ENCODE measurements at regions not wholly inside any gene's neighbourhood (a gene's known extent, or its start where the extent isn't known, plus 50 kb on each side); places are given as distances from the start of the nearest gene placed in this dataset.

- DNase-seq (ENCODE audit: insufficient read length, low spot score) (no peak), FAIRE-seq (no peak)
These were observed 217.0 kb downstream of the KIF26A start for GRCh38 chr14:104355101-104356019.

GRCh38 chr14:104356020-104356737 lies 217.8 kb downstream of the KIF26A start:
- FAIRE-seq (no peak), DNase-seq (ENCODE audit: insufficient read length, low spot score) (no peak)

GRCh38 chr14:104356738-104357688 lies 218.6 kb downstream of the KIF26A start:
- FAIRE-seq (no peak), DNase-seq (ENCODE audit: insufficient read length, low spot score) (no peak)

GRCh38 chr14:104357689-104358527 lies 219.5 kb downstream of the KIF26A start:
- DNase-seq (ENCODE audit: insufficient read length, low spot score) (no peak), FAIRE-seq (no peak)

- DNase-seq (ENCODE audit: insufficient read length, low spot score) (no peak), FAIRE-seq (no peak)
These were observed 220.3 kb downstream of the KIF26A start for GRCh38 chr14:104358528-104359300.

GRCh38 chr14:104359301-104359968 lies 220.1 kb upstream of the C14orf180 start:
- no peak for FAIRE-seq
- DNase-seq (ENCODE audit: insufficient read length, low spot score) = no peak

- FAIRE-seq (no peak), DNase-seq (ENCODE audit: insufficient read length, low spot score) (no peak)
These were observed 219.6 kb upstream of the C14orf180 start for GRCh38 chr14:104359969-104360442.

GRCh38 chr14:104360501-104360900 lies 219.1 kb upstream of the C14orf180 start:
- DNase-seq (ENCODE audit: insufficient read length, low spot score) (no peak), FAIRE-seq (no peak)

- no peak for DNase-seq (ENCODE audit: insufficient read length, low spot score)
- FAIRE-seq = no peak
These were observed 218.4 kb upstream of the C14orf180 start for GRCh38 chr14:104361101-104361591.

- DNase-seq (ENCODE audit: insufficient read length, low spot score) = no peak
- FAIRE-seq = no peak
These were observed 217.5 kb upstream of the C14orf180 start for GRCh38 chr14:104361921-104362681.

GRCh38 chr14:104362761-104363605 lies 216.6 kb upstream of the C14orf180 start:
- FAIRE-seq (no peak), DNase-seq (ENCODE audit: insufficient read length, low spot score) (no peak)

- FAIRE-seq (no peak), DNase-seq (ENCODE audit: insufficient read length, low spot score) (no peak)
These were observed 215.4 kb upstream of the C14orf180 start for GRCh38 chr14:104363891-104364760.

- no peak for DNase-seq (ENCODE audit: insufficient read length, low spot score)
- FAIRE-seq = no peak
These were observed 214.7 kb upstream of the C14orf180 start for GRCh38 chr14:104364830-104365229.

GRCh38 chr14:104366931-104367865 lies 212.4 kb upstream of the C14orf180 start:
- no peak for FAIRE-seq
- DNase-seq (ENCODE audit: insufficient read length, low spot score) = no peak
